ENCODE measurements at regions not wholly inside any gene's neighbourhood (a gene's known extent, or its start where the extent isn't known, plus 50 kb on each side); places are given as distances from the start of the nearest gene placed in this dataset.

- Histone ChIP-seq H3K4me2 (no peak overlapping the region), H3K27me3 (ENCODE audit: insufficient read depth) (no peaks in the 10 kb centered on the region), H3F3A (replicated peaks; ENCODE audit: low read depth) (no peaks in the 10 kb centered on the region), H3K4me1 (ENCODE audit: insufficient read depth) (no peaks in the 10 kb centered on the region), H3K27ac (ENCODE audit: low read depth) (no peak overlapping the region), H3K36me3 (ENCODE audit: insufficient read depth) (no peaks in the 10 kb centered on the region), H3K79me2 (replicated peaks; ENCODE audit: insufficient read depth) (no peaks in the 10 kb centered on the region), H4K20me1 (replicated peaks; ENCODE audit: insufficient read depth) (no peaks in the 10 kb centered on the region), H3K9me2 (ENCODE audit: insufficient read depth) (no peaks in the 10 kb centered on the region), H2AFZ (no peak overlapping the region), H3K4me3 (no peak overlapping the region)
- H3K4me1 Mint-ChIP-seq = peaks cover 23% of the 10 kb centered on the region
- H3K4me3 Mint-ChIP-seq = no peak overlapping the region
- H3K9me3 Mint-ChIP-seq = no peaks in the 10 kb centered on the region
- H3K27me3 Mint-ChIP-seq (ENCODE audit: insufficient read depth, low read depth, poor library complexity) = peaks cover 1% of the 10 kb centered on the region
- H3K27ac Mint-ChIP-seq = no peak overlapping the region
- H3K36me3 Mint-ChIP-seq (ENCODE audit: low read depth) = no peaks in the 10 kb centered on the region
- DNase-seq (ENCODE audit: low spot score) (no peak), ATAC-seq (no peak; the same call in 1 of the 3 replicates)
- TF ChIP-seq ZNF331 (CRISPR knock-in tag; IDR thresholded peaks at IDR 0.05; ENCODE audit: low read depth) = no peak
- TF ChIP-seq EZH2 (IDR thresholded peaks at IDR 0.05; ENCODE audit: low read depth, unreplicated experiment) = no peak
- TF ChIP-seq ZNF462 (CRISPR knock-in tag; IDR thresholded peaks at IDR 0.05) = no peak
- TF ChIP-seq ETS1 (IDR thresholded peaks at IDR 0.05) = no peak
- TF ChIP-seq JUNB (IDR thresholded peaks at IDR 0.05; ENCODE audit: unreplicated experiment) = no peak
- no peak for TF ChIP-seq STAT1 (IDR thresholded peaks at IDR 0.05; ENCODE audit: unreplicated experiment)
- TF ChIP-seq CREB1 (CRISPR knock-in tag; IDR thresholded peaks at IDR 0.05; ENCODE audit: low read depth) = no peak
- TF ChIP-seq REST (IDR thresholded peaks at IDR 0.05; ENCODE audit: unreplicated experiment) = no peak
- no peak for TF ChIP-seq POLR2AphosphoS5 (IDR thresholded peaks at IDR 0.05; ENCODE audit: low read depth)
Observed at GRCh38 chr1:5475572-5475971, 516.7 kb downstream of the NPHP4 start.
